Esophagus muscularis mucosa (tissue), 4 donors: ENCODE measurements at regions not wholly inside any gene's neighbourhood (a gene's known extent, or its start where the extent isn't known, plus 50 kb on each side); places are given as distances from the start of the nearest gene placed in this dataset.

Experiments
- EP300 ChIP-seq: sonication (generic); formaldehyde crosslinking; IDR thresholded peaks from one replicate; pipeline ENCODE4 v1.6.1; 2017; ENCODE audit warnings: antibody characterized with exemption
- POLR2A ChIP-seq: fragments of 450-650 bp; IDR thresholded peaks from one replicate; pipeline ENCODE4 v1.6.1; 2017; ENCODE audit warnings: antibody characterized with exemption, moderate library complexity, mild to moderate bottlenecking, low read depth
- POLR2AphosphoS5 ChIP-seq, 2 donors: sonication (generic); formaldehyde crosslinking; IDR thresholded peaks; one replicate each; pipeline ENCODE4 v1.6.1; 2017; ENCODE audit warnings: antibody characterized with exemption in 2 of 2
- TF ChIP-seq, protein P1 (sequence below), 3 experiments: fragments of 200-600 bp in 2 of 3; fragments of 450-650 bp in 1 of 3; sonication (generic) in 2 of 3; IDR thresholded peaks; one replicate each; pipeline ENCODE4 v1.5.1; 2017 to 2019; ENCODE audit warnings: antibody characterized with exemption in 3 of 3, mild to moderate bottlenecking in 2 of 3, moderate library complexity in 1 of 3

DNA sequence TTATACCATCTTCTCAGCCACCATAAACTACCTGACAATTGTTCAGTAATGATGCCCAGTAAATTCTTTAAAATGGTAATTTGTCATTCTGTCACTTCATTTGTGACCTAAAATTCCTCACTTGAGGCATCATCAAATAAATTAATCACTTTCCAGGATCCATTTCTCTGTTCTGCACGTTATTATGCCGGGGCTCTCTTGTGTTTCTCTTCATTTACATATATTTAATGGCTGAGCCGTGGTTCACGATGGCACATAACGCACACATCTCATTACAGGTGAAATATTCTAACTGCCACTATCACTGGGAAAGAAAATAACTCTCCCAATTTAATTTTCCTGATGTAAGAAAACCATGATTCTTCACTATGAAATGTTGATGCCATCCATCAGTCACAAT, 529.6 kb downstream of the NR4A2 start:
- TF ChIP-seq, protein P1, sequence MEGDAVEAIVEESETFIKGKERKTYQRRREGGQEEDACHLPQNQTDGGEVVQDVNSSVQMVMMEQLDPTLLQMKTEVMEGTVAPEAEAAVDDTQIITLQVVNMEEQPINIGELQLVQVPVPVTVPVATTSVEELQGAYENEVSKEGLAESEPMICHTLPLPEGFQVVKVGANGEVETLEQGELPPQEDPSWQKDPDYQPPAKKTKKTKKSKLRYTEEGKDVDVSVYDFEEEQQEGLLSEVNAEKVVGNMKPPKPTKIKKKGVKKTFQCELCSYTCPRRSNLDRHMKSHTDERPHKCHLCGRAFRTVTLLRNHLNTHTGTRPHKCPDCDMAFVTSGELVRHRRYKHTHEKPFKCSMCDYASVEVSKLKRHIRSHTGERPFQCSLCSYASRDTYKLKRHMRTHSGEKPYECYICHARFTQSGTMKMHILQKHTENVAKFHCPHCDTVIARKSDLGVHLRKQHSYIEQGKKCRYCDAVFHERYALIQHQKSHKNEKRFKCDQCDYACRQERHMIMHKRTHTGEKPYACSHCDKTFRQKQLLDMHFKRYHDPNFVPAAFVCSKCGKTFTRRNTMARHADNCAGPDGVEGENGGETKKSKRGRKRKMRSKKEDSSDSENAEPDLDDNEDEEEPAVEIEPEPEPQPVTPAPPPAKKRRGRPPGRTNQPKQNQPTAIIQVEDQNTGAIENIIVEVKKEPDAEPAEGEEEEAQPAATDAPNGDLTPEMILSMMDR (IDR thresholded peaks at IDR 0.05) = no peak
- no peak for TF ChIP-seq POLR2A
- no peak for TF ChIP-seq POLR2AphosphoS5 (IDR thresholded peaks at IDR 0.05)
- no peak for TF ChIP-seq EP300
